Prostate gland (tissue), 2 donors: ENCODE measurements at regions not wholly inside any gene's neighbourhood (a gene's known extent, or its start where the extent isn't known, plus 50 kb on each side); places are given as distances from the start of the nearest gene placed in this dataset.

Experiments used
- POLR2A ChIP-seq: fragments of 450-650 bp; IDR thresholded peaks from one replicate; pipeline ENCODE4 v1.6.1; 2016; ENCODE audit warnings: antibody characterized with exemption, mild to moderate bottlenecking
- TF ChIP-seq, protein P1 (sequence below), 4 experiments: fragments of 200-600 bp in 2 of 4; fragments of 450-650 bp in 2 of 4; sonication (generic) in 2 of 4; IDR thresholded peaks; 1 replicate in 3 of 4; 2 replicates in 1 of 4; pipeline ENCODE4 v1.5.1; 2016 to 2019; ENCODE audit warnings: antibody characterized with exemption in 4 of 4, mild to moderate bottlenecking in 2 of 4, moderate library complexity in 2 of 4

DNA sequence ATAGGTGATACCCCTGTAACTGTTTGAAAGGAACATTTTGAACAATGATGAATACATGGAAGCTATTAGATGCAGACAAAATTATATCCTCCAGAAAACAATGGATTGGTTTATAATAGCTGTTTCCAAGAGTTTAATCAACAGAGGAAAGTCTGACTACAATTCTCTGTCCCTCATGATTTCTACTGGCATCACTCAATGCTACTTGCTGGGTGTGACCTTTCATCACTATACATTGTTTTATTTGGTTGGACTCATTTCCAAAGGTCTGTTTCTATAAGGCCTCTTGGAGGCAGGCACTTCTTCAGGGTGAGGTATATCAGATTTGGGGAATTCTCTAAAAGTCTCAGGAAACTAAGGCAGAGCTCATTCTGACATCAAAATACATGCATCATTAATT lies 636.1 kb upstream of the SLC8A1 start:
- no peak for TF ChIP-seq POLR2A
- TF ChIP-seq, protein P1, sequence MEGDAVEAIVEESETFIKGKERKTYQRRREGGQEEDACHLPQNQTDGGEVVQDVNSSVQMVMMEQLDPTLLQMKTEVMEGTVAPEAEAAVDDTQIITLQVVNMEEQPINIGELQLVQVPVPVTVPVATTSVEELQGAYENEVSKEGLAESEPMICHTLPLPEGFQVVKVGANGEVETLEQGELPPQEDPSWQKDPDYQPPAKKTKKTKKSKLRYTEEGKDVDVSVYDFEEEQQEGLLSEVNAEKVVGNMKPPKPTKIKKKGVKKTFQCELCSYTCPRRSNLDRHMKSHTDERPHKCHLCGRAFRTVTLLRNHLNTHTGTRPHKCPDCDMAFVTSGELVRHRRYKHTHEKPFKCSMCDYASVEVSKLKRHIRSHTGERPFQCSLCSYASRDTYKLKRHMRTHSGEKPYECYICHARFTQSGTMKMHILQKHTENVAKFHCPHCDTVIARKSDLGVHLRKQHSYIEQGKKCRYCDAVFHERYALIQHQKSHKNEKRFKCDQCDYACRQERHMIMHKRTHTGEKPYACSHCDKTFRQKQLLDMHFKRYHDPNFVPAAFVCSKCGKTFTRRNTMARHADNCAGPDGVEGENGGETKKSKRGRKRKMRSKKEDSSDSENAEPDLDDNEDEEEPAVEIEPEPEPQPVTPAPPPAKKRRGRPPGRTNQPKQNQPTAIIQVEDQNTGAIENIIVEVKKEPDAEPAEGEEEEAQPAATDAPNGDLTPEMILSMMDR (IDR thresholded peaks at IDR 0.05): no peak
